Caco-2 (cell line): ENCODE measurements at regions not wholly inside any gene's neighbourhood (a gene's known extent, or its start where the extent isn't known, plus 50 kb on each side); places are given as distances from the start of the nearest gene placed in this dataset.

Source experiments
- BruUV-seq: library from RNA; stranded (reverse); fragments of 400-500 nt; replicated peaks from 2 replicates; lab custom pipeline; 2021; lab: Mats Ljungman, UMichigan
- CTCF ChIA-PET: fragments of 300-600 bp; sonication (Branson Sonifier 250); formaldehyde crosslinking; loops from one replicate; lab custom pipeline; 2022; ENCODE audit warnings: antibody characterized with exemption; lab: Charles Lee
- POLR2A ChIA-PET: fragments of 300-600 bp; sonication (Branson Sonifier 250); formaldehyde crosslinking; loops from one replicate; lab custom pipeline; 2022; ENCODE audit warnings: antibody characterized with exemption; lab: Charles Lee
- DNase-seq, 2 experiments: peaks; one replicate each; pipeline versions ENCODE4 v3.0.0 to v3.0.0-alpha.2; 2020 to 2022
- H3K27me3 ChIP-seq: replicated peaks from 2 replicates; pipeline ENCODE4 v1.6.0; 2011; ENCODE audit warnings: low read length; ENCODE audit not compliant: control insufficient read depth, insufficient read depth
- H3K36me3 ChIP-seq: 2 replicates; pipeline ENCODE4 v1.5.1; 2011; ENCODE audit warnings: low read length; ENCODE audit not compliant: control insufficient read depth, insufficient read depth
- H3K4me1 ChIP-seq: fragments of 250-450 bp; sonication (Bioruptor Pico); 2 replicates; pipeline ENCODE4 v1.5.1; 2020; ENCODE audit warnings: mild to moderate bottlenecking
- H3K4me3 ChIP-seq: 2 replicates; pipeline ENCODE4 v1.5.1; 2011; ENCODE audit warnings: low read depth, mild to moderate bottlenecking, control low read depth, low read length
- H3K9me3 ChIP-seq: fragments of 250-450 bp; sonication (Bioruptor Pico); 2 replicates; pipeline ENCODE4 v1.5.1; 2020; ENCODE audit warnings: mild to moderate bottlenecking, moderate library complexity
- H3K27ac Mint-ChIP-seq: one replicate; pipeline ENCODE4 v1.8.0; 2022; ENCODE audit warnings: mixed read lengths; ENCODE audit not compliant: unreplicated experiment
- H3K27me3 Mint-ChIP-seq: one replicate; pipeline ENCODE4 v1.8.0; 2022; ENCODE audit warnings: mixed read lengths; ENCODE audit not compliant: insufficient read depth, unreplicated experiment
- H3K36me3 Mint-ChIP-seq: one replicate; pipeline ENCODE4 v1.8.0; 2022; ENCODE audit warnings: mild to moderate bottlenecking, mixed read lengths; ENCODE audit not compliant: insufficient read depth, unreplicated experiment
- H3K4me1 Mint-ChIP-seq: one replicate; pipeline ENCODE4 v1.8.0; 2022; ENCODE audit warnings: low read depth, mixed read lengths; ENCODE audit not compliant: unreplicated experiment
- H3K4me3 Mint-ChIP-seq: one replicate; pipeline ENCODE4 v1.8.0; 2022; ENCODE audit warnings: mild to moderate bottlenecking, moderate library complexity, mixed read lengths; ENCODE audit not compliant: unreplicated experiment
- H3K9me3 Mint-ChIP-seq: one replicate; pipeline ENCODE4 v1.8.0; 2022; ENCODE audit warnings: mixed read lengths; ENCODE audit not compliant: unreplicated experiment
- intact Hi-C: fragments of 100-400 bp; cut with micrococcal nuclease; formaldehyde crosslinking; loops from one replicate; pipeline ENCODE4 v1.10.0; 2022; ENCODE audit not compliant: unreplicated experiment
- TF ChIP-seq, protein P1 (sequence below), 2 experiments: fragments of 200-600 bp in 1 of 2; IDR thresholded peaks; 1 replicate in 1 of 2; 2 replicates in 1 of 2; pipeline versions ENCODE4 v1.5.1 to v1.8.0; 2011 to 2022; ENCODE audit warnings: antibody characterized with exemption in 1 of 2, control low read depth in 1 of 2, inconsistent platforms in 1 of 2, low read depth in 1 of 2, low read length in 1 of 2, mild to moderate bottlenecking in 1 of 2, moderate library complexity in 1 of 2; ENCODE audit not compliant: insufficient read depth in 1 of 2, severe bottlenecking in 1 of 2, unreplicated experiment in 1 of 2

DNA sequence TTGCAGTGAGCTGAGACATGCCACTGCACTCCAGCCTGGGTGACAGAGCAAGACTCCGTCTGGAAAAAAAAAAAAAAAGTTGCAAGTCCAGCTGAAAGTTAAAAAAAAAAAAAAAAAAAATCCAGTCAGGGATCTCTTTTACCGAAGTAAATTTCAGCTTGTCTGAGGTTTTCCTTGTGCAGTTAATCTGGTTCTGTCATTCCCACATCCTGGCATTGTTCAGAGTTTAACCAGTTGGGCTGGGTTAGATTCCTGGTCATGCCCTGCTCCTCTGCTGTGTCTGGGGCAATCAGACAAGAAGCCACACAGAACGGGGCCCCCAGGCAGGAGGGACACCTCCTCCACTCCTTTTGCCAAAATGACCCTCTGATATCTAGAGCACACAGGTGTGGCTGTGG is 84.1 kb upstream of the KLHL25 start:
- H3K36me3 Mint-ChIP-seq: no peaks in the 10 kb centered on the region
- H3K27ac Mint-ChIP-seq: no peak overlapping the region
- Histone ChIP-seq H3K27me3 (no peaks in the 10 kb centered on the region), H3K9me3 (no peaks in the 10 kb centered on the region), H3K4me3 (no peak overlapping the region), H3K36me3 (no peaks in the 10 kb centered on the region), H3K4me1 (no peaks in the 10 kb centered on the region)
- no peaks in the 10 kb centered on the region for H3K9me3 Mint-ChIP-seq
- CTCF ChIA-PET: no interaction called here
- intact Hi-C loops: no loop called here
- peaks cover 11% of the 10 kb centered on the region for H3K27me3 Mint-ChIP-seq
- POLR2A ChIA-PET: interaction anchor here (0.7 kb wide), 1 partner anchor 89 kb away, joined by 17 read pairs; no protein-coding TSS in a partner anchor
- no TSS peak for BruUV-seq
- no peak for DNase-seq
- no peaks in the 10 kb centered on the region for H3K4me1 Mint-ChIP-seq
- TF ChIP-seq, protein P1, sequence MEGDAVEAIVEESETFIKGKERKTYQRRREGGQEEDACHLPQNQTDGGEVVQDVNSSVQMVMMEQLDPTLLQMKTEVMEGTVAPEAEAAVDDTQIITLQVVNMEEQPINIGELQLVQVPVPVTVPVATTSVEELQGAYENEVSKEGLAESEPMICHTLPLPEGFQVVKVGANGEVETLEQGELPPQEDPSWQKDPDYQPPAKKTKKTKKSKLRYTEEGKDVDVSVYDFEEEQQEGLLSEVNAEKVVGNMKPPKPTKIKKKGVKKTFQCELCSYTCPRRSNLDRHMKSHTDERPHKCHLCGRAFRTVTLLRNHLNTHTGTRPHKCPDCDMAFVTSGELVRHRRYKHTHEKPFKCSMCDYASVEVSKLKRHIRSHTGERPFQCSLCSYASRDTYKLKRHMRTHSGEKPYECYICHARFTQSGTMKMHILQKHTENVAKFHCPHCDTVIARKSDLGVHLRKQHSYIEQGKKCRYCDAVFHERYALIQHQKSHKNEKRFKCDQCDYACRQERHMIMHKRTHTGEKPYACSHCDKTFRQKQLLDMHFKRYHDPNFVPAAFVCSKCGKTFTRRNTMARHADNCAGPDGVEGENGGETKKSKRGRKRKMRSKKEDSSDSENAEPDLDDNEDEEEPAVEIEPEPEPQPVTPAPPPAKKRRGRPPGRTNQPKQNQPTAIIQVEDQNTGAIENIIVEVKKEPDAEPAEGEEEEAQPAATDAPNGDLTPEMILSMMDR (IDR thresholded peaks at IDR 0.05; ENCODE audit: insufficient read depth in 1 of 2, low read depth in 1 of 2, low read length in 1 of 2, severe bottlenecking in 1 of 2, unreplicated experiment in 1 of 2): no peak
- H3K4me3 Mint-ChIP-seq: no peak overlapping the region

DNA sequence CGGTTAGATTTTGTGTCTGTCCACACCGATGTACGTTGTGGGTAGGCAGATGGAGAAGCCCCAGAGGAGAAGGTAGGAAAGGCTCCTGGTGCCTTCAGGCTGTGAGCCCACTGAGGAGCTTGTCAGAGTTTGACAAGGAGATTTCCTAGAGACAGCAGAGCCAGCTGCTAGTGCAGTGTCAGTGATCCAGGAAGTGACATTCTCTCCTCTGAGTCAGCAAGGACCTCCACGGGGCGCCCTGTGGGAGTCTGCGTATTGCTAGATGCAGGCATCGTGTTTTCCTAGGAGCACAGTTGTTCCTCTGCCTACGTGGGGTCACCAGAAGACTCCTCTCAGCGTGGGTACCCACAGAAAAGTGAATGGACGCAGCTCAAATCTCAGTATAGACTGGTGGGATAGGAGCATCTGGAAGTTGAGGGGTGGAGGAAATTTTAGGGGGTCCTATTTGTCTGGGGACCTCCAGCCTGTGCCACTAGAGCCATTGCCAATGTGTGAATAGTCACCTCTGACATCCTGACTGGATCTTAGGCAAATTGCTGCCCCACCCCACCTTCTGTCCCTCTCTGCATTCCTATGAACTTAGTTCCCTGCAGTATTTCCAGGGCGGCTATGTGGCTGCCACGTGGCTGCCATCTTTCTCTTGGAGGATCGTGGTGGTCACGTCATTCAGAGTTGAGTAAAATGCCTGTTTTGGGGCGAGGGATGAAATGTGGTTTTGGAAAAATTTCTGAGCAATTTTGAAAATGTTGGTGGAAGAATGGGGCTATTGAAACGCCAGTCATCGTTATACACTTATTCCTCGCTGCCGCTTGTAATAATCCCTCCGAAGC is 84.8 kb upstream of the KLHL25 start:
- Mint-ChIP-seq H3K27me3 (peaks cover 11% of the 10 kb centered on the region), H3K4me1 (no peaks in the 10 kb centered on the region), H3K36me3 (no peaks in the 10 kb centered on the region), H3K9me3 (no peaks in the 10 kb centered on the region), H3K4me3 (no peak overlapping the region), H3K27ac (no peak overlapping the region)
- Histone ChIP-seq H3K36me3 (no peaks in the 10 kb centered on the region), H3K4me3 (no peak overlapping the region), H3K27me3 (no peaks in the 10 kb centered on the region), H3K4me1 (no peaks in the 10 kb centered on the region), H3K9me3 (no peaks in the 10 kb centered on the region)
- no TSS peak for BruUV-seq
- TF ChIP-seq, protein P1 (IDR thresholded peaks at IDR 0.05; ENCODE audit: insufficient read depth in 1 of 2, low read depth in 1 of 2, low read length in 1 of 2, severe bottlenecking in 1 of 2, unreplicated experiment in 1 of 2): no peak
- intact Hi-C loops: no loop called here
- ChIA-PET CTCF (no interaction called here), POLR2A (no interaction called here)
- no peak for DNase-seq

DNA sequence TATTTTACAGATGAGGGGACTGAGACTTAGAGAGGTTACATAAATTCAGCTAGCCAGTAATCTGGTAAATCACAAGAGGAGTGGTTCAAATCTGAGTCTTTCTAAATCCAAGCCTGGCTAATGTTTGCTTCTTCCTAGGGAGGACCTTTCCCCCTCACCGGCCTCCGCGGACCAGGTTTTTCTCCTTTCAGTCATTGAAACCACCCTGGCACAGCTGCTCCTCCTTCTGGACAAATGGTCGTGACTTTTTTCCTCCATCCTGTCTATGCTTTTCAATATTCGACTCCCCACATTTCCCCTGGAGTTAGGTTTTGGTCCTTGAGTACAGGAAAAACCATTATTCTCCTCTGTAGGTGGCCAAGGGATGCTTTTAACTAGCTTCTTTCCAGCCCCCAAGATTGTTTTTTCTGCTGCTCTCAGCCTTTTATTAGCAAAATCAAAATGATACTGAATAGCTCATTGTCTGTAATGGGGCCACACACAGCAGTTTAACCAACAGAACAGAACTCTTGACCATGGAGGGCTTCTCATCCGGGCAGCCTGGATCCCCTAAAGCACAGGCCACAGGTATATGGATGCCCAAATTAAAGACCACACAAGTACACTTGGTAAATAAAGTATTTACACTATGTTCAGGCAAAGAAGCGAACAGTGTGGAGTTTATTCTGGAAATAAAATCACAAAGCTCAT is 85.9 kb upstream of the KLHL25 start:
- Histone ChIP-seq H3K4me1 (no peaks in the 10 kb centered on the region), H3K27me3 (no peaks in the 10 kb centered on the region), H3K36me3 (no peaks in the 10 kb centered on the region), H3K9me3 (no peaks in the 10 kb centered on the region), H3K4me3 (no peak overlapping the region)
- Mint-ChIP-seq H3K27me3 (peaks cover 11% of the 10 kb centered on the region), H3K4me1 (no peaks in the 10 kb centered on the region), H3K36me3 (no peaks in the 10 kb centered on the region), H3K4me3 (no peak overlapping the region), H3K9me3 (no peaks in the 10 kb centered on the region), H3K27ac (no peak overlapping the region)
- intact Hi-C loops: no loop called here
- no TSS peak for BruUV-seq
- TF ChIP-seq, protein P1 (IDR thresholded peaks at IDR 0.05; ENCODE audit: insufficient read depth in 1 of 2, low read depth in 1 of 2, low read length in 1 of 2, severe bottlenecking in 1 of 2, unreplicated experiment in 1 of 2): no peak
- DNase-seq: no peak
- ChIA-PET CTCF (no interaction called here), POLR2A (no interaction called here)
